ENCODE measurements at regions not wholly inside any gene's neighbourhood (a gene's known extent, or its start where the extent isn't known, plus 50 kb on each side); places are given as distances from the start of the nearest gene placed in this dataset.
"Not testable (repeated sequence)": the region's sequence is repeated elsewhere in the genome, so short reads cannot be mapped to it uniquely, and the experiment has no call there.

DNA sequence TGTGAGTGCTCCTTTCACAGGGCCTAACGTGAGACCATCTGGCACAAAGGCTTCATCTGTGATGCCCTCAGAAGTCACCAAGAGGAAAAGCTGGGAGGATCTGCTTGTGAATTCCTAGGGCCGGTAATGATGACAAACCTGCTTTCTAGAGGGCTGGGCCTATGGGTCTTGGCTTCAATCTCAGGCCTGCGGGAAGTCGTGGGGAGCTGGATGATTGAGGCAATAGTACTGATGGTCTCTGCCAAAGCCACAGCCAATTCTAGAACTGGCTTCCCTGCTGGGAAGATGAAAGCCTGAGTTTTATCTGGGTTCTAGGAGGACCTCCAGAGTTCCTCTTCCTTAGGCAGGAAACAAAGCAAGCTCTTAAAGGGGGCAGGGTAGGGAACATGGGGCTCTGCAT, 102.7 kb downstream of the TMEM215 start:
- H3K27me3 ChIP-seq = no peaks in the 10 kb centered on the region
- H3K27ac ChIP-seq = no peak overlapping the region
- no peaks in the 10 kb centered on the region for H3K4me1 ChIP-seq
- no peak overlapping the region for H3K4me3 ChIP-seq
- ATAC-seq (ENCODE audit: low FRiP score in 2 of 2) (no peak), DNase-seq (no peak)
- H3K36me3 ChIP-seq = no peaks in the 10 kb centered on the region
- WGBS, 2 donors = 91 to 93% methylated on average over 2 to 4 of the region's 4 CpGs
- no peaks in the 10 kb centered on the region for H3K9me3 ChIP-seq
- no peak for TF ChIP-seq POLR2AphosphoS5 (IDR thresholded peaks at IDR 0.05)
- no peak for TF ChIP-seq EP300 (IDR thresholded peaks at IDR 0.05)
- no peak for TF ChIP-seq POLR2A (IDR thresholded peaks at IDR 0.05)
- no peak for TF ChIP-seq CTCF (IDR thresholded peaks at IDR 0.05)

- not testable (repeated sequence) for H3K27me3 ChIP-seq; DNase-seq; ATAC-seq (ENCODE audit: low FRiP score in 2 of 2); H3K9me3 ChIP-seq; H3K4me1 ChIP-seq; H3K27ac ChIP-seq; H3K4me3 ChIP-seq; H3K36me3 ChIP-seq
- WGBS, 2 donors = 40 to 48% methylated on average over 3 of the region's 3 CpGs
Observed at GRCh38 chr9:32894485-32894884, 106.9 kb downstream of the APTX start.

DNA sequence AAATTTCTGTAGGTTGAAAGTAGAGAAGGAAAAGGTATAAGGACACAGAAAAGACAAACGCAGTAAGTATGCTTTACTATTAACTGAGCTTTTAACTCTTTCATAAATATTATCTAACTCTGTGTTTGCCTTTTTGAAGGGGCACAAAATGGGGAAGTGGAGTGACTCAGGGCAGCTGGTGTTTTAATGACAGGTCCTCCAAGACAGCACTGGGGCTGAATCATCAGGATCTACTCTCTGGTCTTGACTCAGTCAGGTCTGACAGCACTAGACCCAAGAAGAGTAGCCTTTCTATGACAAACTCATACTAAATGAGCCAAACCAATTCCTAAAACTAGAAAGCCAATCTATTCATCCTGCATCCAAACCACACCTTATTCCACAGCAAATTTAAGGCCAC, 102.2 kb downstream of the APTX start:
- Histone ChIP-seq H3K27ac (no peak overlapping the region), H3K9me3 (peaks cover 0 to 12% (median 2%) of the 10 kb centered on the region in 4 donors), H3K27me3 (no peaks in the 10 kb centered on the region), H3K4me3 (no peak overlapping the region), H3K36me3 (no peaks in the 10 kb centered on the region), H3K4me1 (no peaks in the 10 kb centered on the region)
- 50 to 70% methylated on average over 1 of the region's 1 CpG for WGBS, 2 donors
- no peak for DNase-seq
- TF ChIP-seq CTCF (IDR thresholded peaks at IDR 0.05) (no peak), POLR2A (IDR thresholded peaks at IDR 0.05) (no peak), POLR2AphosphoS5 (IDR thresholded peaks at IDR 0.05) (no peak), EP300 (IDR thresholded peaks at IDR 0.05) (no peak)
- ATAC-seq (ENCODE audit: low FRiP score in 2 of 2) = no peak

DNA sequence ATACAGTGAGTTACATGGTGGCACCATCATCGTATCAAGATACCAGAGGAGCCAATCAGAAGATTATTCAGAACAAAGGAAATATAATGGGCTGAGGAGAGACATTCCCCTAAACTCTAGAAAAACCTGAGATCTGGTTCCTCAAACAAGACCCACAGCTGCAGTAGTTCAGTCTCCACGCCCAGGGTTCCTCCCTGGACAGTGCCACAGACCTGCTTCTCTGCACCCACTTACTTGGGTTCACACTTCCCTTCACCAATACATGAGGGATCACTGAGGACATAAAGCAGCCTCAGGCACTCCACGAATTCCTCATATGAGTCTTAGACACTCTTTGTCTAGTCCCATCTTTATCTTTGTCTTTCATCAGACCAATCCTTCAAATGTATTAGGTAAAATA, 101.7 kb downstream of the APTX start:
- Histone ChIP-seq H3K4me3 (no peak overlapping the region), H3K9me3 (peaks cover 0 to 12% (median 2%) of the 10 kb centered on the region in 4 donors), H3K27me3 (no peaks in the 10 kb centered on the region), H3K27ac (no peak overlapping the region), H3K36me3 (no peaks in the 10 kb centered on the region), H3K4me1 (no peaks in the 10 kb centered on the region)
- 68 to 77% methylated on average over 3 of the region's 3 CpGs for WGBS, 2 donors
- ATAC-seq (ENCODE audit: low FRiP score in 2 of 2) (no peak), DNase-seq (no peak)
- TF ChIP-seq POLR2A (IDR thresholded peaks at IDR 0.05) (no peak), EP300 (IDR thresholded peaks at IDR 0.05) (no peak), POLR2AphosphoS5 (IDR thresholded peaks at IDR 0.05) (no peak), CTCF (IDR thresholded peaks at IDR 0.05) (no peak)

DNA sequence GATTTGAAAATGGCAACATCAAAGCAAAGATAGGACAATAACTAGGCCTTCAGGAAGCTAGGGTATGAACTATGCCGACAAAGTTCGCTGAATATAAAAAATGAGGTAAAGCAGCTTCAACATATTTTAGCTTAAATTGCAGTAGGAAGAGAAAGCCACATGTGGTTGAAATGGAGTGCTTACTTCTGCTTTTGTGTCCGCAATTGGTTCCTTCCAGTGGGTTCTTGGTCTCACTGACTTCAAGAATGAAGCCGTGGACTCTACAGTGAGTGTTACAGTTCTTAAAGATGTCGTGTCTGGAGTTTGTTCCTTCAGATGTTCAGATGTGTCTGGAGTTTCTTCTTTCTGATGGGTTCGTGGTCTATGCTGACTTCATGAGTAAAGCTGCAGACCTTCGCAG, 95.2 kb downstream of the APTX start:
- Histone ChIP-seq H3K9me3 (peaks cover 0 to 7% (median 0%) of the 10 kb centered on the region in 4 donors), H3K36me3 (no peaks in the 10 kb centered on the region), H3K4me3 (no peak overlapping the region), H3K27me3 (no peaks in the 10 kb centered on the region), H3K4me1 (no peaks in the 10 kb centered on the region), H3K27ac (no peak overlapping the region)
- no peak for TF ChIP-seq POLR2A (IDR thresholded peaks at IDR 0.05)
- no peak for TF ChIP-seq CTCF (IDR thresholded peaks at IDR 0.05)
- TF ChIP-seq EP300 (IDR thresholded peaks at IDR 0.05) = no peak
- TF ChIP-seq POLR2AphosphoS5 (IDR thresholded peaks at IDR 0.05) = no peak
- WGBS, 2 donors = 41 to 76% methylated on average over 6 to 7 of the region's 7 CpGs
- DNase-seq (no peak), ATAC-seq (ENCODE audit: low FRiP score in 2 of 2) (no peak)
